T-helper 2 cell treated with Interferon-gamma antibody and Interleukin-4, amounts not matched to agents 5 μg/mL and 100 μg/mL, for 36 hours (primary cell): ENCODE measurements at regions not wholly inside any gene's neighbourhood (a gene's known extent, or its start where the extent isn't known, plus 50 kb on each side); places are given as distances from the start of the nearest gene placed in this dataset.

ENCODE experiments used
- DNase-seq: peaks from one replicate; pipeline ENCODE4 v3.0.0; 2021; ENCODE audit warnings: low spot score
- H3K27ac Mint-ChIP-seq: one replicate; pipeline ENCODE4 v1.8.0; 2021; ENCODE audit warnings: mild to moderate bottlenecking, mixed read lengths
- H3K27me3 Mint-ChIP-seq: one replicate; pipeline ENCODE4 v1.8.0; 2021; ENCODE audit warnings: low read depth, mixed read lengths
- H3K36me3 Mint-ChIP-seq: one replicate; pipeline ENCODE4 v1.8.0; 2021; ENCODE audit warnings: low read depth, mixed read lengths
- H3K4me1 Mint-ChIP-seq: one replicate; pipeline ENCODE4 v1.8.0; 2021; ENCODE audit warnings: low read depth, mixed read lengths
- H3K4me3 Mint-ChIP-seq: one replicate; pipeline ENCODE4 v1.8.0; 2022; ENCODE audit warnings: mild to moderate bottlenecking, moderate library complexity, mixed read lengths
- H3K9me3 Mint-ChIP-seq: one replicate; pipeline ENCODE4 v1.8.0; 2021; ENCODE audit warnings: mixed read lengths

- H3K4me1 Mint-ChIP-seq: no peaks in the 10 kb centered on the region
- H3K27me3 Mint-ChIP-seq: no peaks in the 10 kb centered on the region
- H3K36me3 Mint-ChIP-seq: no peaks in the 10 kb centered on the region
- H3K9me3 Mint-ChIP-seq: no peaks in the 10 kb centered on the region
- H3K4me3 Mint-ChIP-seq: no peak overlapping the region
- no peak for DNase-seq
- H3K27ac Mint-ChIP-seq: no peak overlapping the region
These were observed 402.8 kb downstream of the BRD1 start for GRCh38 chr22:49424893-49425270.

- no peaks in the 10 kb centered on the region for H3K9me3 Mint-ChIP-seq
- no peaks in the 10 kb centered on the region for H3K36me3 Mint-ChIP-seq
- H3K4me3 Mint-ChIP-seq: no peak overlapping the region
These were observed 404.5 kb downstream of the BRD1 start for GRCh38 chr22:49423125-49423650.

DNA sequence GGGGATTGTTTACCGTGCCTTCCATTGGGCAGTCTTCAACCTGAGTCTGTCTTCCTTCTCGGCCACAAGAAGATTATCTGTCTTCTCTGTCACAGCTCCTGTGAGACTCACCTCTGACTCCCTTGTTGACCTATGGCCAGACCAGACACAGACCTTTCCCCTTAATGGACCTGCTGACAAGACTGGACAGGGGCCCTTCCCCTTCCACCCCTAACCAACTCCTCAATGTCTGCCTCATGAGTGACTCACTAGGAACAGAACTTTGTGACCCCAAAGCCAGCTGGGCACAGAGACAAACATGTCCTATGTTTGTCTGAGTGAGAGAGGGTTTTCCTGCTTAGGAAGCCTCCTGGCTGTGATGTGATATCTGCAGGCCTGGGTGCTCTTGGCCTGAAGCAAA lies 405.0 kb downstream of the BRD1 start:
- no peaks in the 10 kb centered on the region for H3K4me1 Mint-ChIP-seq
- H3K27ac Mint-ChIP-seq: no peak overlapping the region
- no peak overlapping the region for H3K4me3 Mint-ChIP-seq
- no peaks in the 10 kb centered on the region for H3K27me3 Mint-ChIP-seq
- no peaks in the 10 kb centered on the region for H3K36me3 Mint-ChIP-seq
- no peaks in the 10 kb centered on the region for H3K9me3 Mint-ChIP-seq
- no peak for DNase-seq

More at GRCh38 chr22:49423125-49423650, 404.5 kb downstream of the BRD1 start:
- no peak for DNase-seq
- no peaks in the 10 kb centered on the region for H3K27me3 Mint-ChIP-seq
- no peaks in the 10 kb centered on the region for H3K4me1 Mint-ChIP-seq
- no peak overlapping the region for H3K27ac Mint-ChIP-seq

DNA sequence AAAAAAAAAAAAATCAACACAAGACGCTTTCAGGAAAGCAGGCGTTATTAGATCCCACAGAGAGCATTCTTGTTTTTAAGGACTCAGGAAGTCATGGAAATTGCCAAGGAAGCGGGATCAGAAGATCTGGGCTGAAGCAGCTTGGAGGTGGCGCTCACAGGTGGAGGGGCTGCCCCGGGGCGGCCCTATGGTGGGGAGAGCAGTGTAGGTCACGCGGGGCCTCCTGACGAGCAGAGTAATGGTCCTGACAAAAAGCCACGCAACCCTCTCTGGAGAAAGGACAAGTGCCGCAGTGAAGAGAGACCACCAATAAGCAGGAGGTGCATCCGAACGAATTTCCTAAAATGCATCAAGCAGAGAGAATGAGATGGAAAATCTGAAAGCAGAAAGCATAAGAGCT lies 407.0 kb downstream of the BRD1 start:
- Mint-ChIP-seq H3K4me1 (no peaks in the 10 kb centered on the region), H3K4me3 (no peak overlapping the region), H3K9me3 (no peaks in the 10 kb centered on the region), H3K36me3 (no peaks in the 10 kb centered on the region), H3K27ac (no peak overlapping the region), H3K27me3 (no peaks in the 10 kb centered on the region)
- no peak for DNase-seq

- H3K9me3 Mint-ChIP-seq: no peaks in the 10 kb centered on the region
- H3K4me3 Mint-ChIP-seq: no peak overlapping the region
- H3K27me3 Mint-ChIP-seq: no peaks in the 10 kb centered on the region
- no peaks in the 10 kb centered on the region for H3K36me3 Mint-ChIP-seq
- no peak overlapping the region for H3K27ac Mint-ChIP-seq
- no peak for DNase-seq
- no peaks in the 10 kb centered on the region for H3K4me1 Mint-ChIP-seq
These were observed 408.0 kb downstream of the BRD1 start for GRCh38 chr22:49419661-49420060.

DNA sequence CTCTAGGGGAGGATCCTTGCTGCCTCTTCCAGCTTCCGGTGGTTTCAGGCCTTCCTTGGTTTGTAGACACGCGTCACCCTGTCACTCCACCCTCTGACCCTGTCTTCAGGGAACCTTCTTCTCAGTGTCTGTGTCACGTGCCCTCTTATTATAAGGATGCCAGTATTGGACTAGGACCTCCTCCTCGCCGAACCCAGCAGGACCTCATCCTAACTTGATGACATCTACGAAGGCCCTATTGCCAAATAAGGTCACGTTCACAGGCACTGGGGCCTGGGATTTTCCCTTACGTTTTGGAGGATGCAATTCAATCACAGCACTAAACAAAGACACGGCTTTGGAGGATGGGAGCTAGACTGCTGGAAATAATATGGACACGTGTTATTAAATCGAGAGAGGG lies 408.7 kb downstream of the BRD1 start:
- H3K9me3 Mint-ChIP-seq: no peaks in the 10 kb centered on the region
- no peaks in the 10 kb centered on the region for H3K4me1 Mint-ChIP-seq
- H3K27me3 Mint-ChIP-seq: no peaks in the 10 kb centered on the region
- no peaks in the 10 kb centered on the region for H3K36me3 Mint-ChIP-seq
- H3K27ac Mint-ChIP-seq: no peak overlapping the region
- no peak for DNase-seq
- H3K4me3 Mint-ChIP-seq: no peak overlapping the region

DNA sequence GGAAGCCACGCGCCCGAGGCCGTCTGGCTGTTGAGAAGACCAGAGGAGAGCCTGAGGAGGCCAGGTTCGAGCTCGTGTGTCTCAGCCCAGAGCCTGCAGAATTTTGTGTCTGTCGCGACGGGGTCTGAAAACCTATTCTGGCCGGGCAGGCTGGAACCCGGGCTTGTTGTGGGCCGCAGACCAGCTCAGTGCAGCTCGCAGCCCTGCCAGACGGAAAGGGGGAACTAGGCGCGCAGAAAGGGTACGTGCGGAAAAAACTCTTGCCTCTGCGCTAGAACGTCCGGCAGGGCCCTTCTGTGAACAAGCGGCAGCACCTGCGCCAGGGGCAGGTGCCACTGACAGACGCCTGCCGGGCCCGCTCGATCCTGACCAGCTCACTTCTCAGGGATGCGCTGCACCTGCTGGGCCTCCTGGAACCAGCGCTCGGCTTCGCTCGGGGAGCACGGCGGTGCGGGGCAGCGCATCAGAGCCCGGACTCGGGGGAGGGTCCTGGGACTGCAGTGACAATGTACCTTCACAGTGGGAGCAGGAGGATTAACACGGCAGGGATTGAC lies 409.3 kb downstream of the BRD1 start:
- no peak for DNase-seq
- Mint-ChIP-seq H3K27ac (no peak overlapping the region), H3K4me3 (no peak overlapping the region), H3K27me3 (no peaks in the 10 kb centered on the region), H3K36me3 (no peaks in the 10 kb centered on the region), H3K9me3 (no peaks in the 10 kb centered on the region), H3K4me1 (no peaks in the 10 kb centered on the region)

DNA sequence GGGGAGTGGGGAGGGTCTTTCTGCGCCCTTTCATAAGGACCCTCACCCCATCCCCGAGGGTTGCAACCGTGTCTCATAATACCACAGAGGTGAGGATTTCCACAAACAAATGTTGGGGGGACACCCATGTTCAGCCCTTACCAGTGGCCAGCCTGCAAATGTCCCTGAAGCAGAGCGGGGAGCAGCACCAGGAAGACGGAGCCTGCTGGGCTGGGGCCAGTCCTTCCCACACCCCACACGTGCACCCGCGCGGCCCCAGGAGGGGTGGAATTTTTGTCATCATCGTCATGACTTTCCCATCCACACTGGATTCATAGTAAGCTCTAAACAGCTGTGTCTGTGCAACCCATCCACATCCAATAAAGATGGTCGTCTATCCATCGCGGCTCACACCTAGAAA lies 409.8 kb downstream of the BRD1 start:
- no peak overlapping the region for H3K4me3 Mint-ChIP-seq
- no peaks in the 10 kb centered on the region for H3K4me1 Mint-ChIP-seq
- H3K36me3 Mint-ChIP-seq: no peaks in the 10 kb centered on the region
- DNase-seq: no peak
- no peak overlapping the region for H3K27ac Mint-ChIP-seq
- no peaks in the 10 kb centered on the region for H3K9me3 Mint-ChIP-seq
- H3K27me3 Mint-ChIP-seq: no peaks in the 10 kb centered on the region

DNA sequence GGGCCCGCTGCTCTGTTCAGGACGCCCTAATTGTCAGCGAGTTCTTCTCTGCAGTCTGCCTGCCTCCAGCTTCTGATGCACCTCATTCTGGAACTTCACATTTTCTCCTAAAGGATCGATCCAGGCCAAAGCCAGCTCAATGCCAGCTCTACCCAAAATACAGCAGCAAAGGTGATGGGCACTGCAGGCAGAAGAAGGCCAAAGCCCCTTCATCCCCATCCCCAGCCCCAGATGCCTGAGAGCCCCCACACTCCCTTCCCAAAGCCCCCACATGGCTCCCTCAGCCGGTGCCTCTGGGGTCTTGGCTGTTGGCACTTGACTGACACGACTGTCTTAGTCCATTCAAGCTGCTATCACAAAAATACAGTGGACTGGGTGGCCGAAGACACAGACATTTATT lies 410.3 kb downstream of the BRD1 start:
- no peak overlapping the region for H3K27ac Mint-ChIP-seq
- DNase-seq: no peak
- H3K9me3 Mint-ChIP-seq: no peaks in the 10 kb centered on the region
- no peaks in the 10 kb centered on the region for H3K27me3 Mint-ChIP-seq
- no peaks in the 10 kb centered on the region for H3K36me3 Mint-ChIP-seq
- H3K4me1 Mint-ChIP-seq: no peaks in the 10 kb centered on the region
- H3K4me3 Mint-ChIP-seq: no peak overlapping the region

DNA sequence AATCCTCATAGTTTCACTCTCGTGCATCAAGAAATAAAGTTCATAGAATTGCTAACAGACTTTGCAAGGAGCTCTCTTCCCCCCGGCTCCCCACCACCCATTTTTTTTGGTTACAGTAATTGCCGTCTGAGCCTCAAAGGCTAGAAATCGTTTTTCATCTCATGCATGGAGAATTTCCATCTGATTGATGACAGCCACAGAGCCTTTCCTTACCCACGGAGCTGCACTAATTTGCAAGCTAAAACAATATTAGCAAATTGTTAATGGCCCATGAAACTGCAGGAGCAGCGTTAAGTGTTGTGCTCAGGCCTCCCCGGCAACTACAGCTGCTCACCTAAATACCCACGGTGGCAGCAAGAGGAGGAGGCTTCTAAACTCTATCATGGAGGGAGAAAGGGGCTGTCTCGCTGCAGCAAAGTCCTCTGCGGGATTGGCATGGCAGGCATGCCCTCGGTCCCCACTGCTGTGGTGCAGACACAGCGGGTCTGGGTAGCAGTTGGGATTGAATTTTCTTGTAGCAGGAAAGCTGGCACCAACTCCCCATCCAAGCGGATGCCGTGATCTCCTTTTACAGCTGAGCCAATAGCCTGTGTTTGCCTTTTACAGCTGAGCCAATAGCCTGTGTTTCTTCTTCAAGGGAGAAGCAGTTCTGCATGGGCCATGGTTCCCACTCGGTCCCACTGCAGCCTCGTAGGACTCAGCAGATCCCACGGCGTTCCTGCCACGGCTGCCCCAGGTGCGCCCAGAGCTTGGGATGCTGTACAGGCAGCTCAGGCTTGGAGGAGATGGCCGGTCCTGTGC lies 412.3 kb downstream of the BRD1 start:
- Mint-ChIP-seq H3K4me1 (no peaks in the 10 kb centered on the region), H3K9me3 (no peaks in the 10 kb centered on the region), H3K27me3 (no peaks in the 10 kb centered on the region), H3K4me3 (no peak overlapping the region), H3K36me3 (no peaks in the 10 kb centered on the region), H3K27ac (no peak overlapping the region)
- DNase-seq: no peak

- no peak for DNase-seq
- no peak overlapping the region for H3K4me3 Mint-ChIP-seq
These were observed 414.1 kb downstream of the BRD1 start for GRCh38 chr22:49413551-49413950.

DNA sequence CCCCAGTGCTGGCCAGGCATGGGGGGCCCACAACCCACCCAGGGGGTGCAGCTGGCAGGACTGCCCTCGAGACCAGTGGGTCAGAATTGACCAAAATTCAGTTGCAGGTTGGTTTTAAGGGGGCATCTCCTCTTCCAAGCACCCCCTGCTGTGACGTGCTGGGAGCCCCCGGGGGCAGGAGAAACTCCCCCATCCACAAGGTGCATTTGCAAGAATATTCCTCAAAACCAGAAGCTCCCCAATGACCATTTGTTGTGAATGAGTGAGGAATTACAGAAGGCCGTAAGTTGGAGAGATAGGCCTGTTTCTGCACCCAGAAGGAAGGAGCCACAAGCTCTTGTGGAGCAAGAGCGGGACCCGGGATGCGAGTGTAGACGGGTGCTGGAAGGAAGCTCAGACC lies 414.5 kb downstream of the BRD1 start:
- Mint-ChIP-seq H3K36me3 (no peaks in the 10 kb centered on the region), H3K4me1 (no peaks in the 10 kb centered on the region)

More at GRCh38 chr22:49413551-49413950, 414.1 kb downstream of the BRD1 start:
- Mint-ChIP-seq H3K4me1 (no peaks in the 10 kb centered on the region), H3K27me3 (no peaks in the 10 kb centered on the region), H3K27ac (no peak overlapping the region), H3K9me3 (no peaks in the 10 kb centered on the region), H3K36me3 (no peaks in the 10 kb centered on the region)

GRCh38 chr22:49412236-49412635 lies 415.4 kb downstream of the BRD1 start:
- Mint-ChIP-seq H3K4me3 (no peak overlapping the region), H3K4me1 (no peaks in the 10 kb centered on the region), H3K9me3 (no peaks in the 10 kb centered on the region), H3K27ac (no peak overlapping the region), H3K27me3 (no peaks in the 10 kb centered on the region), H3K36me3 (no peaks in the 10 kb centered on the region)
- DNase-seq: no peak

More for the DNA sequence above, 414.5 kb downstream of the BRD1 start:
- Mint-ChIP-seq H3K27ac (no peak overlapping the region), H3K27me3 (no peaks in the 10 kb centered on the region), H3K4me3 (no peak overlapping the region), H3K9me3 (no peaks in the 10 kb centered on the region)
- no peak for DNase-seq

- Mint-ChIP-seq H3K4me1 (no peaks in the 10 kb centered on the region), H3K9me3 (no peaks in the 10 kb centered on the region), H3K27ac (no peak overlapping the region), H3K27me3 (no peaks in the 10 kb centered on the region), H3K4me3 (no peak overlapping the region), H3K36me3 (no peaks in the 10 kb centered on the region)
- no peak for DNase-seq
These were observed 416.4 kb downstream of the BRD1 start for GRCh38 chr22:49411236-49411635.
